H1 (cell line): ENCODE measurements at regions not wholly inside any gene's neighbourhood (a gene's known extent, or its start where the extent isn't known, plus 50 kb on each side); places are given as distances from the start of the nearest gene placed in this dataset.

Experiments
- CTCF ChIA-PET: fragments of 300-600 bp; sonication (Branson Sonifier 250); formaldehyde crosslinking; loops from one replicate; lab custom pipeline; 2021; ENCODE audit not compliant: partially characterized antibody; lab: Charles Lee
- POLR2A ChIA-PET: fragments of 300-600 bp; sonication (Branson Sonifier 250); formaldehyde crosslinking; loops from one replicate; lab custom pipeline; 2021; ENCODE audit warnings: inconsistent platforms; ENCODE audit not compliant: partially characterized antibody; lab: Charles Lee
- DNase-seq, 2 experiments: peaks; one replicate each; pipeline versions ENCODE4 v3.0.0 to v3.0.0-alpha.2; 2010 to 2022; ENCODE audit warnings: low spot score in 2 of 2, low read depth in 1 of 2, mixed read lengths in 1 of 2
- FAIRE-seq: peaks from 2 replicates; lab custom pipeline; 2011; peaks lifted over from hg19 to GRCh38; lab: Jason Lieb, UNC
- H2AFZ ChIP-seq: 2 replicates; pipeline ENCODE4 v1.8.1; 2012; ENCODE audit warnings: low read length, inconsistent platforms
- H2AK5ac ChIP-seq: 2 replicates; pipeline ENCODE4 v1.6.1; 2013; ENCODE audit warnings: low read depth, low read length
- H2BK120ac ChIP-seq: replicated peaks from 2 replicates; pipeline ENCODE3; 2013; ENCODE audit warnings: low read depth, low read length, inconsistent platforms
- H2BK12ac ChIP-seq: 2 replicates; pipeline ENCODE4 v1.6.1; 2013; ENCODE audit warnings: low read depth, low read length
- H2BK15ac ChIP-seq: 2 replicates; pipeline ENCODE4 v1.6.1; 2013; ENCODE audit warnings: low read length
- H2BK20ac ChIP-seq: 2 replicates; pipeline ENCODE4 v1.6.1; 2013; ENCODE audit warnings: low read length
- H2BK5ac ChIP-seq: 2 replicates; pipeline ENCODE4 v1.6.1; 2013; ENCODE audit warnings: low read depth, low read length
- H3K14ac ChIP-seq: 2 replicates; pipeline ENCODE4 v1.6.1; 2013; ENCODE audit warnings: inconsistent platforms; ENCODE audit not compliant: insufficient read length
- H3K18ac ChIP-seq: 2 replicates; pipeline ENCODE4 v1.6.1; 2013; ENCODE audit warnings: low read length; ENCODE audit errors: extremely low read depth
- H3K23ac ChIP-seq: 2 replicates; pipeline ENCODE4 v1.6.1; 2013; ENCODE audit warnings: inconsistent platforms; ENCODE audit not compliant: insufficient read length
- H3K23me2 ChIP-seq: 2 replicates; pipeline ENCODE4 v1.6.1; 2013; ENCODE audit warnings: low read depth, low read length
- H3K27ac ChIP-seq: 2 replicates; pipeline ENCODE4 v1.6.1; 2011; ENCODE audit warnings: low read depth, low read length, inconsistent platforms
- H3K27me3 ChIP-seq, 4 experiments: replicated peaks in 1 of 4; 1 replicate in 1 of 4; 2 replicates in 3 of 4; pipeline versions ENCODE4 v1.6.1 to v1.8.1; 2011 to 2013; ENCODE audit warnings: low read length in 3 of 4, mild to moderate bottlenecking in 3 of 4, inconsistent platforms in 2 of 4, mixed read lengths in 2 of 4, moderate library complexity in 1 of 4; ENCODE audit not compliant: control insufficient read depth in 3 of 4, insufficient read depth in 3 of 4; ENCODE audit errors: extremely low read depth in 1 of 4
- H3K36me3 ChIP-seq, 4 experiments: 2 replicates each; pipeline versions ENCODE4 v1.6.1 to v1.8.1; 2011 to 2013; ENCODE audit warnings: mild to moderate bottlenecking in 4 of 4, low read length in 3 of 4, moderate library complexity in 2 of 4, control low read depth in 1 of 4, inconsistent platforms in 1 of 4; ENCODE audit not compliant: insufficient read depth in 4 of 4, control insufficient read depth in 2 of 4
- H3K4ac ChIP-seq: replicated peaks from 2 replicates; pipeline ENCODE3; 2013; ENCODE audit warnings: low read length, low read depth, mixed read lengths, inconsistent platforms; ENCODE audit not compliant: insufficient read length
- H3K4me1 ChIP-seq, 4 experiments: replicated peaks in 1 of 4; 1 replicate in 1 of 4; 2 replicates in 3 of 4; pipeline versions ENCODE4 v1.6.1 to v1.8.1; 2011 to 2013; ENCODE audit warnings: low read length in 3 of 4, inconsistent platforms in 2 of 4, mixed read lengths in 1 of 4; ENCODE audit not compliant: insufficient read depth in 4 of 4, control insufficient read depth in 3 of 4
- H3K4me2 ChIP-seq, 2 experiments: 2 replicates each; pipeline versions ENCODE4 v1.6.1 to v1.8.1; 2011 to 2013; ENCODE audit warnings: low read depth in 2 of 2, low read length in 2 of 2, control low read depth in 1 of 2, inconsistent platforms in 1 of 2, mild to moderate bottlenecking in 1 of 2; ENCODE audit not compliant: insufficient read depth in 1 of 2
- H3K4me3 ChIP-seq, 4 experiments: fragments of 200-600, 300-600 bp in 1 of 4; sonication (generic), shearing (Covaris generic), sonication (Bioruptor Twin) in 1 of 4; 2 replicates each; pipeline versions ENCODE4 v1.5.1 to v1.8.1; 2011 to 2016; ENCODE audit warnings: low read length in 4 of 4, low read depth in 3 of 4, control low read depth in 2 of 4, inconsistent platforms in 2 of 4, mild to moderate bottlenecking in 2 of 4, mixed read lengths in 1 of 4, moderate library complexity in 1 of 4; ENCODE audit not compliant: insufficient read depth in 2 of 4; ENCODE audit errors: extremely low read depth in 1 of 4
- H3K56ac ChIP-seq: replicated peaks from 2 replicates; pipeline ENCODE3; 2013; ENCODE audit warnings: low read depth, mild to moderate bottlenecking, mixed read lengths, low read length, inconsistent platforms; ENCODE audit not compliant: insufficient read length
- H3K79me1 ChIP-seq: 2 replicates; pipeline ENCODE4 v1.6.1; 2013; ENCODE audit warnings: low read depth, low read length, control low read depth
- H3K79me2 ChIP-seq, 2 experiments: 2 replicates each; pipeline versions ENCODE4 v1.6.1 to v1.8.1; 2012 to 2013; ENCODE audit warnings: low read length in 2 of 2, mild to moderate bottlenecking in 2 of 2, inconsistent platforms in 1 of 2; ENCODE audit not compliant: insufficient read depth in 2 of 2, control insufficient read depth in 1 of 2
- H3K9ac ChIP-seq, 4 experiments: replicated peaks in 1 of 4; 1 replicate in 1 of 4; 2 replicates in 3 of 4; pipeline versions ENCODE4 v1.6.1 to v1.8.1; 2011 to 2013; ENCODE audit warnings: low read depth in 3 of 4, low read length in 3 of 4, control low read depth in 2 of 4, mild to moderate bottlenecking in 2 of 4, moderate library complexity in 2 of 4, inconsistent platforms in 1 of 4; ENCODE audit errors: extremely low read depth in 1 of 4
- H3K9me3 ChIP-seq, 2 experiments: 2 replicates each; pipeline versions ENCODE4 v1.6.1 to v1.8.1; 2012 to 2013; ENCODE audit warnings: mild to moderate bottlenecking in 2 of 2, moderate library complexity in 2 of 2, control low read depth in 1 of 2, inconsistent platforms in 1 of 2, low read depth in 1 of 2, low read length in 1 of 2, mixed read lengths in 1 of 2; ENCODE audit not compliant: insufficient read depth in 2 of 2
- H4K20me1 ChIP-seq, 2 experiments: replicated peaks in 1 of 2; 2 replicates each; pipeline versions ENCODE3 to v1.8.1; 2011 to 2013; ENCODE audit warnings: inconsistent platforms in 2 of 2, low read length in 2 of 2, mild to moderate bottlenecking in 1 of 2; ENCODE audit not compliant: insufficient read depth in 2 of 2, control insufficient read depth in 1 of 2
- H4K5ac ChIP-seq: 2 replicates; pipeline ENCODE4 v1.6.1; 2013; ENCODE audit warnings: low read length, low read depth, mixed read lengths, inconsistent platforms; ENCODE audit not compliant: insufficient read length
- H4K8ac ChIP-seq: 2 replicates; pipeline ENCODE4 v1.8.0; 2013; ENCODE audit warnings: mild to moderate bottlenecking, moderate library complexity, low read length, inconsistent platforms; ENCODE audit not compliant: insufficient read depth; ENCODE audit errors: extremely low read depth
- H4K91ac ChIP-seq: replicated peaks from 2 replicates; pipeline ENCODE3; 2013; ENCODE audit warnings: low read length, mixed read lengths, inconsistent platforms; ENCODE audit not compliant: insufficient read length
- WGBS, 2 experiments: shearing (Covaris generic) in 1 of 2; methylation state at CpG; one replicate each; pipeline versions ENCODE4 v1.1.6 to v1.1.7; 2013 to 2015; ENCODE audit warnings: low lambda C conversion rate in 2 of 2, mixed read lengths in 2 of 2, inconsistent platforms in 1 of 2, low coverage in 1 of 2, missing lambda C conversion rate in 1 of 2; ENCODE audit not compliant: insufficient replicate concordance in 2 of 2, insufficient coverage in 1 of 2, insufficient read length in 1 of 2; ENCODE audit errors: extremely low coverage in 1 of 2, missing lambda C conversion rate in 1 of 2; 5-methylcytosine and 5-hydroxymethylcytosine counted together

- no peaks in the 10 kb centered on the region for H3K27me3 ChIP-seq
- FAIRE-seq, result no peak
Observed at GRCh38 chr1:230570724-230571360, 71.4 kb upstream of the COG2 start.

More at GRCh38 chr1:230570724-230571360, 71.4 kb upstream of the COG2 start:
- no peak overlapping the region for H3K4ac ChIP-seq
- ChIA-PET CTCF (interaction anchor here (1.3 kb wide), 1 partner anchor 11 kb away, joined by 4 read pairs; no protein-coding TSS in a partner anchor), POLR2A (no interaction called here)
- peaks cover 0 to 3% of the 10 kb centered on the region in 2 experiments for H4K20me1 ChIP-seq
- no peaks in the 10 kb centered on the region for H3K79me1 ChIP-seq
- no peak overlapping the region for H2BK5ac ChIP-seq
- H4K8ac ChIP-seq, result no peak overlapping the region
- H2AFZ ChIP-seq, result no peak overlapping the region
- no peak overlapping the region for H2BK15ac ChIP-seq
- peaks cover 4% of the 10 kb centered on the region; the same call in 1 of the 2 replicates for H3K23me2 ChIP-seq
- peaks cover 2 to 7% (median 3%) of the 10 kb centered on the region in 4 experiments for H3K4me1 ChIP-seq
- H4K5ac ChIP-seq, result no peak overlapping the region
- H3K79me2 ChIP-seq, result no peaks in the 10 kb centered on the region
- no peak overlapping the region for H3K4me3 ChIP-seq
- no peaks in the 10 kb centered on the region for H3K36me3 ChIP-seq
- H3K18ac ChIP-seq, result no peak overlapping the region
- no peak for DNase-seq
- no peak overlapping the region for H3K56ac ChIP-seq
- H3K4me2 ChIP-seq, result no peak overlapping the region
- no peak overlapping the region for H3K27ac ChIP-seq
- no peak overlapping the region for H3K9ac ChIP-seq
- H2BK120ac ChIP-seq, result no peak overlapping the region
- 92% methylated on average over 4 of the region's 4 CpGs; no CpG with 5 or more reads in 1 of the 2 experiments for WGBS, 2 experiments
- no peak overlapping the region for H2AK5ac ChIP-seq
- no peak overlapping the region for H3K23ac ChIP-seq
- peak overlapping the region; percentile 1 for H4K91ac ChIP-seq
- H2BK20ac ChIP-seq, result no peak overlapping the region
- H2BK12ac ChIP-seq, result no peak overlapping the region
- H3K9me3 ChIP-seq, result no peaks in the 10 kb centered on the region
- no peak overlapping the region for H3K14ac ChIP-seq
